ENCODE measurements at regions not wholly inside any gene's neighbourhood (a gene's known extent, or its start where the extent isn't known, plus 50 kb on each side); places are given as distances from the start of the nearest gene placed in this dataset.

GRCh38 chr5:101136454-101136853 is 233.4 kb upstream of the ST8SIA4 start:
- TF ChIP-seq EZH2phosphoT487 (IDR thresholded peaks at IDR 0.05; ENCODE audit: low read length) (no peak), CTCF (IDR thresholded peaks at IDR 0.05; ENCODE audit: low read length) (no peak), EZH2 (optimal IDR thresholded peaks at IDR 0.05; ENCODE audit: low read depth, low read length) (no peak)
